HL-60 (cell line): ENCODE measurements at regions not wholly inside any gene's neighbourhood (a gene's known extent, or its start where the extent isn't known, plus 50 kb on each side); places are given as distances from the start of the nearest gene placed in this dataset.

Source experiments
- DNase-seq, 2 experiments: peaks; one replicate each; pipeline ENCODE4 v3.0.0-alpha.2; 2010 to 2020; ENCODE audit warnings: low read depth in 1 of 2, low spot score in 1 of 2
- H3K27ac ChIP-seq: fragments of 250-450 bp; sonication (Bioruptor Pico); replicated peaks from 2 replicates; pipeline ENCODE4 v1.5.1; 2020; ENCODE audit warnings: mild to moderate bottlenecking, moderate library complexity
- H3K27me3 ChIP-seq: fragments of 250-450 bp; sonication (Bioruptor Pico); 2 replicates; pipeline ENCODE4 v1.5.1; 2021; ENCODE audit warnings: mild to moderate bottlenecking, moderate library complexity; ENCODE audit not compliant: insufficient read depth, poor library complexity, severe bottlenecking
- H3K4me3 ChIP-seq: replicated peaks from 2 replicates; pipeline ENCODE4 v1.5.1; 2011; ENCODE audit warnings: mild to moderate bottlenecking, control low read depth, low read length; ENCODE audit not compliant: insufficient read depth
- CTCF ChIP-seq: IDR thresholded peaks from one replicate; pipeline ENCODE4 v1.5.1; 2011; ENCODE audit warnings: low read length, control low read depth, inconsistent platforms; ENCODE audit not compliant: insufficient read depth
- GABPA ChIP-seq: IDR thresholded peaks from 2 replicates; pipeline ENCODE4 v1.6.1; 2012; ENCODE audit warnings: low read depth
- POLR2AphosphoS5 ChIP-seq: IDR thresholded peaks from 2 replicates; pipeline ENCODE4 v1.6.1; 2012; ENCODE audit warnings: low read depth
- REST ChIP-seq: IDR thresholded peaks from 2 replicates; pipeline ENCODE4 v1.6.1; 2012; ENCODE audit warnings: low read depth; ENCODE audit not compliant: insufficient replicate concordance
- SPI1 ChIP-seq: IDR thresholded peaks from 2 replicates; pipeline ENCODE4 v1.6.1; 2012; ENCODE audit warnings: low read depth, mild to moderate bottlenecking, borderline replicate concordance

- TF ChIP-seq REST: no peak
- TF ChIP-seq CTCF: no peak
- TF ChIP-seq POLR2AphosphoS5: no peak
- no peak for TF ChIP-seq GABPA
- TF ChIP-seq SPI1: no peak
- no peak for DNase-seq
- no peak overlapping the region for H3K27ac ChIP-seq
- no peak overlapping the region for H3K4me3 ChIP-seq
- peaks cover 13% of the 10 kb centered on the region for H3K27me3 ChIP-seq
Measured at GRCh38 chr5:3099954-3100353, 348.5 kb upstream of the IRX2 start.

- H3K4me3 ChIP-seq: no peak overlapping the region
- H3K27ac ChIP-seq: no peak overlapping the region
- TF ChIP-seq SPI1: no peak
- TF ChIP-seq POLR2AphosphoS5: no peak
- TF ChIP-seq GABPA: no peak
- TF ChIP-seq CTCF: no peak
- no peak for TF ChIP-seq REST
- peaks cover 12% of the 10 kb centered on the region for H3K27me3 ChIP-seq
- no peak for DNase-seq
Measured at GRCh38 chr5:3099526-3099925, 348.0 kb upstream of the IRX2 start.

GRCh38 chr5:3098821-3099220 lies 347.3 kb upstream of the IRX2 start:
- H3K4me3 ChIP-seq: no peak overlapping the region
- no peak for DNase-seq
- TF ChIP-seq CTCF (no peak), POLR2AphosphoS5 (no peak), GABPA (no peak), REST (no peak), SPI1 (no peak)

More at GRCh38 chr5:3098821-3099220, 347.3 kb upstream of the IRX2 start:
- Histone ChIP-seq H3K27me3 (peaks cover 5% of the 10 kb centered on the region), H3K27ac (no peak overlapping the region)
